ENCODE measurements at regions not wholly inside any gene's neighbourhood (a gene's known extent, or its start where the extent isn't known, plus 50 kb on each side); places are given as distances from the start of the nearest gene placed in this dataset.
"Not testable (repeated sequence)": the region's sequence is repeated elsewhere in the genome, so short reads cannot be mapped to it uniquely, and the experiment has no call there.

GRCh38 chr9:88596376-88596775, 61.4 kb downstream of the NXNL2 start:
- DNase-seq, result no peak

GRCh38 chr9:88604836-88605511, 70.0 kb downstream of the NXNL2 start:
- no peak for DNase-seq

- DNase-seq, result no peak
Measured at GRCh38 chr9:88605512-88606362, 70.8 kb downstream of the NXNL2 start.

- no peak for DNase-seq
Measured at GRCh38 chr9:88614359-88614758, 79.4 kb downstream of the NXNL2 start.

- DNase-seq, result no peak
Measured at GRCh38 chr9:88623698-88624097, 88.7 kb downstream of the NXNL2 start.

- no peak for DNase-seq
Measured at GRCh38 chr9:88628114-88628513, 93.1 kb downstream of the NXNL2 start.

GRCh38 chr9:88628811-88629210, 93.8 kb downstream of the NXNL2 start:
- DNase-seq, result no peak

GRCh38 chr9:88630574-88630973, 95.6 kb downstream of the NXNL2 start:
- not testable (repeated sequence) for DNase-seq

GRCh38 chr9:88635151-88635550, 100.2 kb downstream of the NXNL2 start:
- no peak for DNase-seq

- DNase-seq, result no peak
Measured at GRCh38 chr9:88641456-88642240, 106.7 kb downstream of the NXNL2 start.

- no peak for DNase-seq
Measured at GRCh38 chr9:88642336-88642735, 107.4 kb downstream of the NXNL2 start.

- DNase-seq, result no peak
Measured at GRCh38 chr9:88643931-88644330, 109.0 kb downstream of the NXNL2 start.

- no peak for DNase-seq
Measured at GRCh38 chr9:88645172-88645878, 110.3 kb downstream of the NXNL2 start.

GRCh38 chr9:88645879-88646199, 110.9 kb downstream of the NXNL2 start:
- DNase-seq, result no peak

GRCh38 chr9:88646539-88647300, 111.7 kb downstream of the NXNL2 start:
- DNase-seq, result no peak

- no peak for DNase-seq
Measured at GRCh38 chr9:88651682-88652633, 117.0 kb downstream of the NXNL2 start.

- DNase-seq, result no peak
Measured at GRCh38 chr9:88652876-88653275, 117.9 kb downstream of the NXNL2 start.

- no peak for DNase-seq
Measured at GRCh38 chr9:88653406-88653805, 118.4 kb downstream of the NXNL2 start.

GRCh38 chr9:88653911-88654310, 118.9 kb downstream of the NXNL2 start:
- DNase-seq, result no peak

GRCh38 chr9:88657893-88658292, 122.9 kb downstream of the NXNL2 start:
- no peak for DNase-seq

- no peak for DNase-seq
Measured at GRCh38 chr9:88658311-88658822, 123.4 kb downstream of the NXNL2 start.

Data from CD4-positive, alpha-beta T cell treated with Interleukin-6 for 4 hours (primary cell).